K562 (cell line): ENCODE measurements at regions not wholly inside any gene's neighbourhood (a gene's known extent, or its start where the extent isn't known, plus 50 kb on each side); places are given as distances from the start of the nearest gene placed in this dataset.

Source experiments
- ATAC-seq: fragments of 200-7000 bp; cut with Tn5 transposase; 3 replicates; pipeline ENCODE4 v1.9.1; 2020; ENCODE audit warnings: moderate library complexity
- BruUV-seq: library from RNA; stranded (reverse); fragments of 400-500 nt; replicated peaks from 2 replicates; lab custom pipeline; 2021; lab: Mats Ljungman, UMichigan
- CTCF ChIA-PET: fragments of 300-600 bp; formaldehyde crosslinking; extraction: SDS; loops from one replicate; lab custom pipeline; 2021; ENCODE audit warnings: low intra/inter-chr PET ratio; lab: Yijun Ruan, JAX
- POLR2A ChIA-PET: fragments of 300-600, 350-650 bp; sonication (Branson Sonifier 250); formaldehyde crosslinking; extraction: SDS; loops from one replicate; lab custom pipeline; 2021; ENCODE audit warnings: antibody characterized with exemption, inconsistent platforms; lab: Yijun Ruan, JAX
- DNase-seq, 4 experiments: peaks; one replicate each; pipeline versions ENCODE4 v3.0.0 to v3.0.0-alpha.2; 2011 to 2018; ENCODE audit warnings: low spot score in 3 of 4, mixed read lengths in 3 of 4; ENCODE audit errors: extremely low read depth in 1 of 4
- FAIRE-seq: peaks from 2 replicates; lab custom pipeline; 2011; peaks lifted over from hg19 to GRCh38; lab: Jason Lieb, UNC
- H2AFZ ChIP-seq: 2 replicates; pipeline ENCODE4 v1.6.0; 2011; ENCODE audit warnings: low read depth, low read length, control low read depth, inconsistent platforms
- H3K27ac ChIP-seq: fragments of 200-600 bp; 3 replicates; pipeline ENCODE4 v1.8.0; 2011; ENCODE audit warnings: low read depth, mild to moderate bottlenecking, control low read depth, inconsistent platforms, low read length, moderate library complexity, mixed read lengths; ENCODE audit errors: extremely low read depth
- H3K27me3 ChIP-seq, 2 experiments: fragments of 300-600 bp in 1 of 2; 2 replicates in 1 of 2; 3 replicates in 1 of 2; pipeline versions ENCODE4 v1.6.0 to v1.8.0; 2011; ENCODE audit warnings: inconsistent platforms in 2 of 2, low read length in 2 of 2, mild to moderate bottlenecking in 1 of 2, mixed read lengths in 1 of 2, moderate library complexity in 1 of 2; ENCODE audit not compliant: control insufficient read depth in 2 of 2, insufficient read depth in 2 of 2
- H3K36me3 ChIP-seq: fragments of 300-600 bp; 3 replicates; pipeline ENCODE4 v1.8.0; 2011; ENCODE audit warnings: mild to moderate bottlenecking, low read length, inconsistent platforms; ENCODE audit not compliant: control insufficient read depth, insufficient read depth
- H3K4me1 ChIP-seq, 2 experiments: fragments of 200-600 bp in 1 of 2; replicated peaks in 1 of 2; 2 replicates in 1 of 2; 3 replicates in 1 of 2; pipeline versions ENCODE4 v1.5.1 to v1.8.0; 2011; ENCODE audit warnings: inconsistent platforms in 2 of 2, low read length in 2 of 2, mild to moderate bottlenecking in 1 of 2, mixed read lengths in 1 of 2, moderate library complexity in 1 of 2; ENCODE audit not compliant: control insufficient read depth in 2 of 2, insufficient read depth in 2 of 2
- H3K4me2 ChIP-seq: 2 replicates; pipeline ENCODE4 v1.6.1; 2011; ENCODE audit warnings: low read length, control low read depth, inconsistent platforms, mixed read lengths; ENCODE audit not compliant: insufficient read depth
- H3K4me3 ChIP-seq: fragments of 200-600 bp; sonication (generic), shearing (Covaris generic); 2 replicates; pipeline ENCODE4 v1.5.1; 2016; ENCODE audit warnings: control low read depth, inconsistent platforms
- H3K79me2 ChIP-seq: fragments of 200-600 bp; 3 replicates; pipeline ENCODE4 v1.8.0; 2011; ENCODE audit warnings: low read length, inconsistent platforms; ENCODE audit not compliant: control insufficient read depth, insufficient read depth
- H3K9ac ChIP-seq, 2 experiments: 2 replicates each; pipeline versions ENCODE4 v1.6.0 to v1.6.1; 2011; ENCODE audit warnings: low read depth in 2 of 2, low read length in 2 of 2, control low read depth in 1 of 2, inconsistent platforms in 1 of 2, mild to moderate bottlenecking in 1 of 2, mixed read lengths in 1 of 2; ENCODE audit not compliant: insufficient read depth in 1 of 2
- H3K9me1 ChIP-seq: one replicate; pipeline ENCODE4 v1.6.0; 2011; ENCODE audit warnings: inconsistent platforms, mild to moderate bottlenecking, low read length, moderate library complexity; ENCODE audit not compliant: control insufficient read depth, insufficient read depth
- H3K9me3 ChIP-seq: replicated peaks from 2 replicates; pipeline ENCODE4 v1.5.1; 2011; ENCODE audit warnings: low read depth, low read length, inconsistent platforms; ENCODE audit not compliant: control insufficient read depth, insufficient read depth
- H4K20me1 ChIP-seq: replicated peaks from 2 replicates; pipeline ENCODE4 v1.6.1; 2011; ENCODE audit warnings: low read length, inconsistent platforms, mixed read lengths; ENCODE audit not compliant: control insufficient read depth, insufficient read depth
- TRIM24 ChIP-seq, 2 experiments: fragments of 450-650 bp; IDR thresholded peaks; 2 replicates each; pipeline ENCODE4 v1.6.1; 2016
- ZBTB11 ChIP-seq, 3 experiments: fragments of 200-800 bp in 1 of 3; fragments of 250-450 bp in 1 of 3; fragments of 450-650 bp in 1 of 3; sonication (Bioruptor Pico) in 1 of 3; sonication (Bioruptor generic) in 1 of 3; formaldehyde crosslinking in 1 of 3; IDR thresholded peaks; 2 replicates each; pipeline versions ENCODE4 v1.6.1 to v1.8.0; 2016 to 2022; ENCODE audit warnings: mild to moderate bottlenecking in 2 of 3, missing genetic modification characterization in 2 of 3, missing compliant biosample characterization in 1 of 3, moderate library complexity in 1 of 3
- ZKSCAN8 ChIP-seq: fragments of 200-800 bp; sonication (Bioruptor generic); IDR thresholded peaks from 2 replicates; pipeline ENCODE4 v1.6.1; 2016; ENCODE audit warnings: missing genetic modification characterization, missing compliant biosample characterization
- ZNF384 ChIP-seq: IDR thresholded peaks from 2 replicates; pipeline ENCODE4 v1.6.1; 2012; ENCODE audit warnings: low read depth, low read length, improper control_type of control experiment
- WGBS: fragments of 100-300 bp; shearing (Covaris generic); methylation state at CpG from one replicate; pipeline ENCODE4 v1.1.6; 2016; ENCODE audit warnings: low coverage, mixed read lengths; ENCODE audit not compliant: insufficient coverage; ENCODE audit errors: missing lambda C conversion rate; 5-methylcytosine and 5-hydroxymethylcytosine counted together
- in situ Hi-C: fragments of 300-500 bp; cut with MboI; formaldehyde crosslinking; loops from 4 replicates; pipeline ENCODE4 v1.15.0; 2018; ENCODE audit warnings: inconsistent platforms, mixed read lengths
- intact Hi-C: fragments of 100-400 bp; cut with micrococcal nuclease; formaldehyde crosslinking; loops from 2 replicates; pipeline ENCODE4 v1.14.2; 2022

- Histone ChIP-seq H3K4me2 (no peak overlapping the region), H3K27ac (no peak overlapping the region), H3K27me3 (no peaks in the 10 kb centered on the region; a peak in 1 of 5 replicates), H3K9me1 (no peaks in the 10 kb centered on the region), H3K9me3 (no peaks in the 10 kb centered on the region; the same call in 1 of the 2 replicates), H3K79me2 (no peaks in the 10 kb centered on the region), H2AFZ (no peak overlapping the region), H3K9ac (no peak overlapping the region), H3K4me3 (no peak overlapping the region), H3K4me1 (no peaks in the 10 kb centered on the region), H4K20me1 (no peaks in the 10 kb centered on the region), H3K36me3 (no peaks in the 10 kb centered on the region)
- POLR2A ChIA-PET: no interaction called here
- intact Hi-C loops: loop anchor here (10.0 kb wide), 1 partner anchor 64 kb away; the partner anchor contains the start of gene GADD45G
- ATAC-seq: no peak
- in situ Hi-C loops: no loop called here
- TF ChIP-seq ZKSCAN8 (CRISPR knock-in tag): no peak
- TF ChIP-seq TRIM24 (IDR thresholded peaks at IDR 0.05): peak in 1 of 2 experiments; percentile 32; a peak in 1 of 4 replicates
- DNase-seq: no peak
- CTCF ChIA-PET: no interaction called here
- 45% methylated on average over 1 of the region's 2 CpGs for WGBS
- no peak for FAIRE-seq
- no TSS peak for BruUV-seq
Measured at GRCh38 chr9:89668866-89669246, 64.0 kb downstream of the GADD45G start.

- H3K4me2 ChIP-seq: no peak overlapping the region
- BruUV-seq: no TSS peak
- CTCF ChIA-PET: no interaction called here
- in situ Hi-C loops: no loop called here
- no peaks in the 10 kb centered on the region; a peak in 1 of 5 replicates for H3K27me3 ChIP-seq
- FAIRE-seq: no peak
- H2AFZ ChIP-seq: no peak overlapping the region
- no peaks in the 10 kb centered on the region for H3K4me1 ChIP-seq
- H3K36me3 ChIP-seq: no peaks in the 10 kb centered on the region
- H3K9me3 ChIP-seq: no peaks in the 10 kb centered on the region; the same call in 1 of the 2 replicates
- no peaks in the 10 kb centered on the region for H4K20me1 ChIP-seq
- TF ChIP-seq ZNF384: no peak
- TF ChIP-seq ZBTB11 (CRISPR knock-in tag; IDR thresholded peaks at IDR 0.05): 0 out of 6 replicates have a peak, but pooled peaks of 1 of the 3 experiments have one; percentile 23
- intact Hi-C loops: loop anchor here (10.0 kb wide), 1 partner anchor 65 kb away; the partner anchor contains the start of gene GADD45G
- no peak overlapping the region for H3K4me3 ChIP-seq
- POLR2A ChIA-PET: no interaction called here
- no peak overlapping the region for H3K27ac ChIP-seq
- ATAC-seq: no peak
- H3K9me1 ChIP-seq: no peaks in the 10 kb centered on the region
- no peaks in the 10 kb centered on the region for H3K79me2 ChIP-seq
- WGBS: no CpG with 5 or more reads among the region's 2 CpGs
- H3K9ac ChIP-seq: no peak overlapping the region
- DNase-seq: no peak
Measured at GRCh38 chr9:89669361-89669842, 64.6 kb downstream of the GADD45G start.
